ENCODE measurements at regions not wholly inside any gene's neighbourhood (a gene's known extent, or its start where the extent isn't known, plus 50 kb on each side); places are given as distances from the start of the nearest gene placed in this dataset.

- H3K4me3 ChIP-seq (ENCODE audit: low read depth, low read length, poor library complexity, severe bottlenecking) = no peak overlapping the region
- no peaks in the 10 kb centered on the region for H3K79me2 ChIP-seq (ENCODE audit: insufficient read depth, low read length)
Observed at GRCh38 chr1:189350983-189351616, 1126.6 kb downstream of the BRINP3 start.

GRCh38 chr1:189351960-189352359 lies 1125.7 kb downstream of the BRINP3 start:
- Histone ChIP-seq H4K20me1 (ENCODE audit: insufficient read depth, low read length) (no peaks in the 10 kb centered on the region), H3K9me3 (ENCODE audit: low read length) (no peaks in the 10 kb centered on the region), H3K4me1 (ENCODE audit: insufficient read depth, low read length, severe bottlenecking) (no peaks in the 10 kb centered on the region), H3K9ac (ENCODE audit: low read length) (no peak overlapping the region), H3K4me2 (ENCODE audit: low read length) (no peak overlapping the region), H3K27me3 (ENCODE audit: insufficient read depth, low read length) (no peaks in the 10 kb centered on the region), H3K4me3 (ENCODE audit: low read depth, low read length, poor library complexity, severe bottlenecking) (no peak overlapping the region), H2AFZ (ENCODE audit: low read length) (no peak overlapping the region), H3K27ac (ENCODE audit: low read depth, low read length, poor library complexity, severe bottlenecking) (no peak overlapping the region), H3K79me2 (ENCODE audit: insufficient read depth, low read length) (no peaks in the 10 kb centered on the region), H3K9me2 (ENCODE audit: low read depth, low read length) (no peaks in the 10 kb centered on the region), H3F3A (ENCODE audit: insufficient read depth, low read length) (no peaks in the 10 kb centered on the region), H3K36me3 (ENCODE audit: insufficient read depth, low read length) (no peaks in the 10 kb centered on the region)
- TF ChIP-seq CTCF (IDR thresholded peaks at IDR 0.05; ENCODE audit: low read length) (no peak), EZH2 (IDR thresholded peaks at IDR 0.05; ENCODE audit: borderline replicate concordance, low read length) (no peak)

More at GRCh38 chr1:189350983-189351616, 1126.6 kb downstream of the BRINP3 start:
- no peaks in the 10 kb centered on the region for H3K27me3 ChIP-seq (ENCODE audit: insufficient read depth, low read length)
- H3K9ac ChIP-seq (ENCODE audit: low read length) = no peak overlapping the region
- H4K20me1 ChIP-seq (ENCODE audit: insufficient read depth, low read length) = no peaks in the 10 kb centered on the region
- H3K4me1 ChIP-seq (ENCODE audit: insufficient read depth, low read length, severe bottlenecking) = no peaks in the 10 kb centered on the region
- H3K27ac ChIP-seq (ENCODE audit: low read depth, low read length, poor library complexity, severe bottlenecking) = no peak overlapping the region
- no peak overlapping the region for H2AFZ ChIP-seq (ENCODE audit: low read length)
- no peaks in the 10 kb centered on the region for H3K9me2 ChIP-seq (ENCODE audit: low read depth, low read length)
- no peaks in the 10 kb centered on the region for H3F3A ChIP-seq (ENCODE audit: insufficient read depth, low read length)
- TF ChIP-seq CTCF (IDR thresholded peaks at IDR 0.05; ENCODE audit: low read length) (no peak), EZH2 (IDR thresholded peaks at IDR 0.05; ENCODE audit: borderline replicate concordance, low read length) (no peak)
- H3K4me2 ChIP-seq (ENCODE audit: low read length) = 0 out of 2 replicates have a peak overlapping the region, but pooled peaks have one; percentile 27
- H3K9me3 ChIP-seq (ENCODE audit: low read length) = no peaks in the 10 kb centered on the region
- H3K36me3 ChIP-seq (ENCODE audit: insufficient read depth, low read length) = no peaks in the 10 kb centered on the region

GRCh38 chr1:189356206-189356605 lies 1121.5 kb downstream of the BRINP3 start:
- Histone ChIP-seq H3K27ac (ENCODE audit: low read depth, low read length, poor library complexity, severe bottlenecking) (no peak overlapping the region), H3F3A (ENCODE audit: insufficient read depth, low read length) (no peaks in the 10 kb centered on the region), H3K27me3 (ENCODE audit: insufficient read depth, low read length) (no peaks in the 10 kb centered on the region)

More at GRCh38 chr1:189356206-189356605, 1121.5 kb downstream of the BRINP3 start:
- no peak overlapping the region for H3K4me2 ChIP-seq (ENCODE audit: low read length)
- H3K9me3 ChIP-seq (ENCODE audit: low read length) = no peaks in the 10 kb centered on the region
- no peak overlapping the region for H2AFZ ChIP-seq (ENCODE audit: low read length)
- no peaks in the 10 kb centered on the region for H3K79me2 ChIP-seq (ENCODE audit: insufficient read depth, low read length)
- H4K20me1 ChIP-seq (ENCODE audit: insufficient read depth, low read length) = no peaks in the 10 kb centered on the region
- TF ChIP-seq EZH2 (IDR thresholded peaks at IDR 0.05; ENCODE audit: borderline replicate concordance, low read length) (no peak), CTCF (IDR thresholded peaks at IDR 0.05; ENCODE audit: low read length) (no peak)
- H3K4me1 ChIP-seq (ENCODE audit: insufficient read depth, low read length, severe bottlenecking) = no peaks in the 10 kb centered on the region
- no peaks in the 10 kb centered on the region for H3K9me2 ChIP-seq (ENCODE audit: low read depth, low read length)
- no peak overlapping the region for H3K4me3 ChIP-seq (ENCODE audit: low read depth, low read length, poor library complexity, severe bottlenecking)
- no peak overlapping the region for H3K9ac ChIP-seq (ENCODE audit: low read length)
- H3K36me3 ChIP-seq (ENCODE audit: insufficient read depth, low read length) = no peaks in the 10 kb centered on the region
